ENCODE measurements at regions not wholly inside any gene's neighbourhood (a gene's known extent, or its start where the extent isn't known, plus 50 kb on each side); places are given as distances from the start of the nearest gene placed in this dataset.

GRCh38 chr4:115418635-115419396 is 305.4 kb upstream of the NDST4 start:
- no peak for DNase-seq

- DNase-seq: no peak
These were observed 282.6 kb upstream of the NDST4 start for GRCh38 chr4:115396034-115396433.

GRCh38 chr4:115376866-115377265 is 263.4 kb upstream of the NDST4 start:
- DNase-seq: no peak

- DNase-seq: no peak
These were observed 261.2 kb upstream of the NDST4 start for GRCh38 chr4:115374621-115375020.

- no peak for DNase-seq
These were observed 257.1 kb upstream of the NDST4 start for GRCh38 chr4:115370490-115370889.

GRCh38 chr4:115370012-115370411 is 256.6 kb upstream of the NDST4 start:
- no peak for DNase-seq

- DNase-seq: no peak
These were observed 253.0 kb upstream of the NDST4 start for GRCh38 chr4:115366390-115366789.

- no peak for DNase-seq
These were observed 251.8 kb upstream of the NDST4 start for GRCh38 chr4:115365185-115365584.

- no peak for DNase-seq
These were observed 248.4 kb upstream of the NDST4 start for GRCh38 chr4:115361781-115362180.

- no peak for DNase-seq
These were observed 247.0 kb upstream of the NDST4 start for GRCh38 chr4:115360431-115360830.

- no peak for DNase-seq
These were observed 244.4 kb upstream of the NDST4 start for GRCh38 chr4:115357776-115358175.

GRCh38 chr4:115356176-115356575 is 242.8 kb upstream of the NDST4 start:
- no peak for DNase-seq

GRCh38 chr4:115355329-115355728 is 241.9 kb upstream of the NDST4 start:
- DNase-seq: no peak

GRCh38 chr4:115353370-115353769 is 239.9 kb upstream of the NDST4 start:
- no peak for DNase-seq

- DNase-seq: no peak
These were observed 229.8 kb upstream of the NDST4 start for GRCh38 chr4:115343171-115343570.

GRCh38 chr4:115334736-115335411 is 221.5 kb upstream of the NDST4 start:
- DNase-seq: no peak

- DNase-seq: no peak
These were observed 218.7 kb upstream of the NDST4 start for GRCh38 chr4:115332078-115332477.

- DNase-seq: no peak
These were observed 217.8 kb upstream of the NDST4 start for GRCh38 chr4:115331241-115331640.

GRCh38 chr4:115325836-115326235 is 212.4 kb upstream of the NDST4 start:
- DNase-seq: no peak

GRCh38 chr4:115323106-115323707 is 209.8 kb upstream of the NDST4 start:
- no peak for DNase-seq

- no peak for DNase-seq
These were observed 201.8 kb upstream of the NDST4 start for GRCh38 chr4:115315182-115315581.

- no peak for DNase-seq
These were observed 197.2 kb upstream of the NDST4 start for GRCh38 chr4:115310641-115311040.

GRCh38 chr4:115294717-115295116 is 181.3 kb upstream of the NDST4 start:
- no peak for DNase-seq

GRCh38 chr4:115293093-115293462 is 179.7 kb upstream of the NDST4 start:
- DNase-seq: no peak

All from activated CD8-positive, alpha-beta memory T cell treated with anti-CD3 and anti-CD28 coated beads for 24 hours (primary cell).